Astrocyte (in vitro differentiated cells and primary cell): ENCODE measurements at regions not wholly inside any gene's neighbourhood (a gene's known extent, or its start where the extent isn't known, plus 50 kb on each side); places are given as distances from the start of the nearest gene placed in this dataset.

ENCODE experiments used
- DNase-seq: peaks from one replicate; pipeline ENCODE4 v3.0.0-alpha.2; 2010; ENCODE audit warnings: low read depth
- FAIRE-seq: peaks from 2 replicates; lab custom pipeline; 2011; peaks lifted over from hg19 to GRCh38; lab: Jason Lieb, UNC
- H2AFZ ChIP-seq: 2 replicates; pipeline ENCODE4 v1.6.0; 2012; ENCODE audit warnings: low read depth, low read length, inconsistent platforms
- H3K27ac ChIP-seq: 2 replicates; pipeline ENCODE4 v1.5.1; 2011; ENCODE audit warnings: low read depth, low read length, inconsistent platforms
- H3K27me3 ChIP-seq: 2 replicates; pipeline ENCODE4 v1.6.0; 2011; ENCODE audit warnings: low read length, inconsistent platforms; ENCODE audit not compliant: insufficient read depth
- H3K36me3 ChIP-seq: 2 replicates; pipeline ENCODE4 v1.5.1; 2011; ENCODE audit warnings: low read length, inconsistent platforms; ENCODE audit not compliant: insufficient read depth
- H3K4me1 ChIP-seq: 2 replicates; pipeline ENCODE4 v1.5.1; 2011; ENCODE audit warnings: low read length, inconsistent platforms; ENCODE audit not compliant: insufficient read depth
- H3K4me2 ChIP-seq: 2 replicates; pipeline ENCODE4 v1.6.0; 2012; ENCODE audit warnings: low read length, inconsistent platforms
- H3K4me3 ChIP-seq: 2 replicates; pipeline ENCODE4 v1.5.1; 2011; ENCODE audit warnings: low read depth, mild to moderate bottlenecking, low read length, inconsistent platforms; ENCODE audit not compliant: insufficient read depth
- H3K79me2 ChIP-seq: 2 replicates; pipeline ENCODE4 v1.6.0; 2012; ENCODE audit warnings: mild to moderate bottlenecking, low read length, inconsistent platforms; ENCODE audit not compliant: insufficient read depth
- H3K9ac ChIP-seq: 2 replicates; pipeline ENCODE4 v1.6.0; 2012; ENCODE audit warnings: mild to moderate bottlenecking, low read length, inconsistent platforms
- H3K9me3 ChIP-seq: 2 replicates; pipeline ENCODE4 v1.5.1; 2012; ENCODE audit warnings: low read depth, mild to moderate bottlenecking, low read length, inconsistent platforms; ENCODE audit not compliant: insufficient read depth
- H4K20me1 ChIP-seq: 2 replicates; pipeline ENCODE4 v1.6.0; 2012; ENCODE audit warnings: low read length, inconsistent platforms; ENCODE audit not compliant: insufficient read depth
- H3K27ac Mint-ChIP-seq: one replicate; pipeline ENCODE4 v1.8.0; 2021; ENCODE audit warnings: mild to moderate bottlenecking, mixed read lengths; ENCODE audit not compliant: unreplicated experiment
- H3K27me3 Mint-ChIP-seq: one replicate; pipeline ENCODE4 v1.8.0; 2021; ENCODE audit warnings: low read depth, mixed read lengths; ENCODE audit not compliant: unreplicated experiment
- H3K36me3 Mint-ChIP-seq: one replicate; pipeline ENCODE4 v1.8.0; 2021; ENCODE audit warnings: low read depth, mixed read lengths; ENCODE audit not compliant: unreplicated experiment
- H3K4me1 Mint-ChIP-seq: one replicate; pipeline ENCODE4 v1.8.0; 2021; ENCODE audit warnings: low read depth, mixed read lengths; ENCODE audit not compliant: unreplicated experiment
- H3K4me3 Mint-ChIP-seq: one replicate; pipeline ENCODE4 v1.8.0; 2021; ENCODE audit warnings: mild to moderate bottlenecking, moderate library complexity, mixed read lengths; ENCODE audit not compliant: unreplicated experiment
- H3K9me3 Mint-ChIP-seq: one replicate; pipeline ENCODE4 v1.8.0; 2021; ENCODE audit warnings: mild to moderate bottlenecking, mixed read lengths; ENCODE audit not compliant: unreplicated experiment
- EZH2 ChIP-seq: IDR thresholded peaks from 2 replicates; pipeline ENCODE4 v1.6.1; 2012; ENCODE audit warnings: mild to moderate bottlenecking, low read length, inconsistent platforms; ENCODE audit not compliant: insufficient read depth
- TF ChIP-seq, protein P1 (sequence below): IDR thresholded peaks from 2 replicates; pipeline ENCODE4 v1.5.1; 2011; ENCODE audit warnings: low read depth, mild to moderate bottlenecking, inconsistent platforms, low read length, moderate library complexity; ENCODE audit not compliant: insufficient read depth

DNA sequence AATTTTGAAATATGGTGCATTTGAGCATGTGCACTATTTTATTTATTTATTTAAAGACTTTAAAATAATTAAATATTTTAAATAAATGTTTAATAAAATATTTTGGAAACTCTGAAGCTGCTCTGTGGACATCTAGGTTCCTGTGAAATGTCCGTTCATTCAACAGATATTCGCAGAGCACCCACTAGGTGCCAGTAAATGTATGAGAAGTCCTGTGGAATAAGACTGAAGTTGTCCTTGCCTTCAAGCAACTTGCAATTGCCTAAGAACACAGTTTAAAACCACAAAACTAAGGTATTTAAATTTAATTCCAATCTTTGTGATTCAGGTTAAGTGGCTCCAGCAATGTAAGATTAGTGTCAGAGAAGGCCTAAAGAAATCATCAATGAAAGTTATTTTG lies 306.7 kb downstream of the GBA3 start:
- Histone ChIP-seq H3K4me3 (no peak overlapping the region), H3K27me3 (no peaks in the 10 kb centered on the region), H3K9me3 (no peaks in the 10 kb centered on the region), H2AFZ (no peak overlapping the region), H3K27ac (no peak overlapping the region), H3K9ac (no peak overlapping the region), H3K4me1 (no peaks in the 10 kb centered on the region), H3K79me2 (no peaks in the 10 kb centered on the region), H3K36me3 (no peaks in the 10 kb centered on the region), H4K20me1 (no peaks in the 10 kb centered on the region), H3K4me2 (no peak overlapping the region)
- DNase-seq (peak; percentile 31), FAIRE-seq (no peak)
- Mint-ChIP-seq H3K4me3 (no peak overlapping the region), H3K27me3 (no peaks in the 10 kb centered on the region), H3K36me3 (no peaks in the 10 kb centered on the region), H3K27ac (no peak overlapping the region), H3K9me3 (no peaks in the 10 kb centered on the region), H3K4me1 (no peaks in the 10 kb centered on the region)
- no peak for TF ChIP-seq EZH2
- TF ChIP-seq, protein P1, sequence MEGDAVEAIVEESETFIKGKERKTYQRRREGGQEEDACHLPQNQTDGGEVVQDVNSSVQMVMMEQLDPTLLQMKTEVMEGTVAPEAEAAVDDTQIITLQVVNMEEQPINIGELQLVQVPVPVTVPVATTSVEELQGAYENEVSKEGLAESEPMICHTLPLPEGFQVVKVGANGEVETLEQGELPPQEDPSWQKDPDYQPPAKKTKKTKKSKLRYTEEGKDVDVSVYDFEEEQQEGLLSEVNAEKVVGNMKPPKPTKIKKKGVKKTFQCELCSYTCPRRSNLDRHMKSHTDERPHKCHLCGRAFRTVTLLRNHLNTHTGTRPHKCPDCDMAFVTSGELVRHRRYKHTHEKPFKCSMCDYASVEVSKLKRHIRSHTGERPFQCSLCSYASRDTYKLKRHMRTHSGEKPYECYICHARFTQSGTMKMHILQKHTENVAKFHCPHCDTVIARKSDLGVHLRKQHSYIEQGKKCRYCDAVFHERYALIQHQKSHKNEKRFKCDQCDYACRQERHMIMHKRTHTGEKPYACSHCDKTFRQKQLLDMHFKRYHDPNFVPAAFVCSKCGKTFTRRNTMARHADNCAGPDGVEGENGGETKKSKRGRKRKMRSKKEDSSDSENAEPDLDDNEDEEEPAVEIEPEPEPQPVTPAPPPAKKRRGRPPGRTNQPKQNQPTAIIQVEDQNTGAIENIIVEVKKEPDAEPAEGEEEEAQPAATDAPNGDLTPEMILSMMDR: peak; percentile 22

GRCh38 chr4:22997358-22998224 lies 304.9 kb downstream of the GBA3 start:
- H3K4me3 Mint-ChIP-seq: no peak overlapping the region
- Histone ChIP-seq H3K27me3 (no peaks in the 10 kb centered on the region), H3K4me2 (no peak overlapping the region), H3K4me1 (no peaks in the 10 kb centered on the region), H3K36me3 (no peaks in the 10 kb centered on the region), H3K9me3 (no peaks in the 10 kb centered on the region), H2AFZ (no peak overlapping the region), H3K4me3 (no peak overlapping the region), H3K79me2 (no peaks in the 10 kb centered on the region), H3K9ac (no peak overlapping the region), H4K20me1 (no peaks in the 10 kb centered on the region), H3K27ac (no peak overlapping the region)
- H3K27me3 Mint-ChIP-seq: no peaks in the 10 kb centered on the region
- no peak overlapping the region for H3K27ac Mint-ChIP-seq
- no peaks in the 10 kb centered on the region for H3K4me1 Mint-ChIP-seq
- DNase-seq (no peak), FAIRE-seq (no peak)
- H3K9me3 Mint-ChIP-seq: no peaks in the 10 kb centered on the region
- no peaks in the 10 kb centered on the region for H3K36me3 Mint-ChIP-seq
- TF ChIP-seq, protein P1: no peak
- no peak for TF ChIP-seq EZH2

DNA sequence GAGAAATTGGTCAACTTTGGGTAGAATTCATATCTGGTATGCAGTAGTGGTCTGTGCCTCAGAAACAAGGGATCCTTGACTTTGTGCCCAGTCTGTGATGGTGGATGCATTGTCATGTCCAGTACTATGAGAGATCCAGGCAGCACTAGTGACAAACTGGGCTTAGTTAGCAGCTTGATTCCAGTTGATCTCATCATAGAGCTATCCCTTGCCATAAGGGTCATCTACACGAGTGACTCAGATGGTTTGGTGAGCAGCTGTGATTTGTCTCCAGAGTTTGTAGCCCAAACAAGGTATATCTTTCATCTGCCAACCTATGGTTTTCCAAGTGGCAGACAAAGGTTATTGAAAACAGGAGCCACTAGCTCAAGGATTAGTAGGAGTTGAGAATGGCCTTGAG lies 298.8 kb downstream of the GBA3 start:
- Histone ChIP-seq H4K20me1 (no peaks in the 10 kb centered on the region), H3K27me3 (no peaks in the 10 kb centered on the region), H3K4me1 (peaks cover 24% of the 10 kb centered on the region), H3K79me2 (no peaks in the 10 kb centered on the region), H3K4me3 (no peak overlapping the region), H3K4me2 (no peak overlapping the region), H3K27ac (no peak overlapping the region), H3K36me3 (no peaks in the 10 kb centered on the region), H2AFZ (no peak overlapping the region), H3K9me3 (no peaks in the 10 kb centered on the region), H3K9ac (no peak overlapping the region)
- Mint-ChIP-seq H3K27ac (no peak overlapping the region), H3K4me1 (peaks cover 13% of the 10 kb centered on the region), H3K4me3 (no peak overlapping the region), H3K36me3 (no peaks in the 10 kb centered on the region), H3K9me3 (no peaks in the 10 kb centered on the region), H3K27me3 (no peaks in the 10 kb centered on the region)
- TF ChIP-seq, protein P1: no peak
- TF ChIP-seq EZH2: no peak
- peak; percentile 30 for DNase-seq
- no peak for FAIRE-seq
